BJ (cell line): ENCODE measurements at regions not wholly inside any gene's neighbourhood (a gene's known extent, or its start where the extent isn't known, plus 50 kb on each side); places are given as distances from the start of the nearest gene placed in this dataset.

ENCODE experiments used
- CTCF ChIA-PET: fragments of 350-600 bp; formaldehyde crosslinking; extraction: SDS; loops from one replicate; lab custom pipeline; 2021; ENCODE audit warnings: antibody characterized with exemption, inconsistent platforms; lab: Yijun Ruan, JAX
- POLR2A ChIA-PET: fragments of 300-600 bp; sonication (Branson Sonifier 250); formaldehyde crosslinking; extraction: SDS; loops from one replicate; lab custom pipeline; 2021; ENCODE audit warnings: antibody characterized with exemption; lab: Charles Lee
- DNase-seq: peaks from one replicate; pipeline ENCODE4 v3.0.0-alpha.2; 2011; ENCODE audit warnings: low read depth
- H3K27me3 ChIP-seq: 2 replicates; pipeline ENCODE4 v1.6.0; 2011; ENCODE audit warnings: low read length; ENCODE audit not compliant: control insufficient read depth, insufficient read depth
- H3K36me3 ChIP-seq: 2 replicates; pipeline ENCODE4 v1.5.1; 2011; ENCODE audit warnings: low read length; ENCODE audit not compliant: control insufficient read depth, insufficient read depth
- H3K4me3 ChIP-seq: 2 replicates; pipeline ENCODE4 v1.5.1; 2011; ENCODE audit warnings: low read depth, mild to moderate bottlenecking, control low read depth, low read length
- CTCF ChIP-seq: IDR thresholded peaks from 2 replicates; pipeline ENCODE4 v1.5.1; 2011; ENCODE audit warnings: low read depth, mild to moderate bottlenecking, control low read depth, inconsistent platforms, low read length, moderate library complexity; ENCODE audit not compliant: insufficient read depth

- no peak overlapping the region for H3K4me3 ChIP-seq
- CTCF ChIA-PET = interaction anchor here (1.2 kb wide), 1 partner anchor 7 kb away, joined by 3 read pairs; no protein-coding TSS in a partner anchor
- no peaks in the 10 kb centered on the region for H3K27me3 ChIP-seq
- DNase-seq = no peak
- POLR2A ChIA-PET = no interaction called here
- TF ChIP-seq CTCF = no peak
- H3K36me3 ChIP-seq = no peaks in the 10 kb centered on the region
Observed at GRCh38 chr9:26026423-26027100, 348.3 kb upstream of the TUSC1 start.

- no peak for DNase-seq
- Histone ChIP-seq H3K4me3 (no peak overlapping the region), H3K27me3 (no peaks in the 10 kb centered on the region), H3K36me3 (no peaks in the 10 kb centered on the region)
- POLR2A ChIA-PET = no interaction called here
- TF ChIP-seq CTCF = no peak
- CTCF ChIA-PET = interaction anchor here (0.5 kb wide), 1 partner anchor 333 kb away, joined by 3 read pairs; no protein-coding TSS in a partner anchor
Observed at GRCh38 chr9:26013199-26013598, 335.0 kb upstream of the TUSC1 start.

GRCh38 chr9:26012797-26013196 is 334.6 kb upstream of the TUSC1 start:
- no peaks in the 10 kb centered on the region for H3K36me3 ChIP-seq
- ChIA-PET CTCF (interaction anchor here (0.5 kb wide), 1 partner anchor 334 kb away, joined by 3 read pairs; no protein-coding TSS in a partner anchor), POLR2A (no interaction called here)
- no peak for DNase-seq
- no peak for TF ChIP-seq CTCF
- H3K4me3 ChIP-seq = no peak overlapping the region
- H3K27me3 ChIP-seq = no peaks in the 10 kb centered on the region

GRCh38 chr9:25994605-25995004 is 316.4 kb upstream of the TUSC1 start:
- H3K27me3 ChIP-seq = no peaks in the 10 kb centered on the region
- ChIA-PET CTCF (no interaction called here), POLR2A (no interaction called here)
- no peak for DNase-seq
- no peak overlapping the region for H3K4me3 ChIP-seq
- TF ChIP-seq CTCF = no peak
- no peaks in the 10 kb centered on the region for H3K36me3 ChIP-seq

GRCh38 chr9:25990376-25990775 is 312.1 kb upstream of the TUSC1 start:
- POLR2A ChIA-PET = no interaction called here
- Histone ChIP-seq H3K27me3 (no peaks in the 10 kb centered on the region), H3K36me3 (no peaks in the 10 kb centered on the region), H3K4me3 (no peak overlapping the region)
- no peak for DNase-seq
- TF ChIP-seq CTCF = no peak
- CTCF ChIA-PET = no interaction called here
